ENCODE measurements at regions not wholly inside any gene's neighbourhood (a gene's known extent, or its start where the extent isn't known, plus 50 kb on each side); places are given as distances from the start of the nearest gene placed in this dataset.

GRCh38 chr12:87642245-87642644 is 387.0 kb downstream of the C12orf50 start:
- no peak overlapping the region for H3K4me3 ChIP-seq
- DNase-seq, result no peak
- no peaks in the 10 kb centered on the region for H3K9me3 ChIP-seq (replicated peaks in 1 of 3)
- H3K27me3 ChIP-seq, result no peaks in the 10 kb centered on the region
- no peaks in the 10 kb centered on the region for H3K4me1 ChIP-seq (replicated peaks in 1 of 2)
- H3K27ac ChIP-seq, result no peak overlapping the region
- WGBS, 4 donors, result 78 to 80% (median 80%) methylated on average over 2 of the region's 2 CpGs
- intact Hi-C loops (cut with DNase I), result no loop called here
- no peaks in the 10 kb centered on the region for H3K36me3 ChIP-seq (replicated peaks in 1 of 2)
- TF ChIP-seq POLR2A (IDR thresholded peaks at IDR 0.05), result no peak
- TF ChIP-seq, protein P1, sequence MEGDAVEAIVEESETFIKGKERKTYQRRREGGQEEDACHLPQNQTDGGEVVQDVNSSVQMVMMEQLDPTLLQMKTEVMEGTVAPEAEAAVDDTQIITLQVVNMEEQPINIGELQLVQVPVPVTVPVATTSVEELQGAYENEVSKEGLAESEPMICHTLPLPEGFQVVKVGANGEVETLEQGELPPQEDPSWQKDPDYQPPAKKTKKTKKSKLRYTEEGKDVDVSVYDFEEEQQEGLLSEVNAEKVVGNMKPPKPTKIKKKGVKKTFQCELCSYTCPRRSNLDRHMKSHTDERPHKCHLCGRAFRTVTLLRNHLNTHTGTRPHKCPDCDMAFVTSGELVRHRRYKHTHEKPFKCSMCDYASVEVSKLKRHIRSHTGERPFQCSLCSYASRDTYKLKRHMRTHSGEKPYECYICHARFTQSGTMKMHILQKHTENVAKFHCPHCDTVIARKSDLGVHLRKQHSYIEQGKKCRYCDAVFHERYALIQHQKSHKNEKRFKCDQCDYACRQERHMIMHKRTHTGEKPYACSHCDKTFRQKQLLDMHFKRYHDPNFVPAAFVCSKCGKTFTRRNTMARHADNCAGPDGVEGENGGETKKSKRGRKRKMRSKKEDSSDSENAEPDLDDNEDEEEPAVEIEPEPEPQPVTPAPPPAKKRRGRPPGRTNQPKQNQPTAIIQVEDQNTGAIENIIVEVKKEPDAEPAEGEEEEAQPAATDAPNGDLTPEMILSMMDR (IDR thresholded peaks at IDR 0.05), result no peak

DNA sequence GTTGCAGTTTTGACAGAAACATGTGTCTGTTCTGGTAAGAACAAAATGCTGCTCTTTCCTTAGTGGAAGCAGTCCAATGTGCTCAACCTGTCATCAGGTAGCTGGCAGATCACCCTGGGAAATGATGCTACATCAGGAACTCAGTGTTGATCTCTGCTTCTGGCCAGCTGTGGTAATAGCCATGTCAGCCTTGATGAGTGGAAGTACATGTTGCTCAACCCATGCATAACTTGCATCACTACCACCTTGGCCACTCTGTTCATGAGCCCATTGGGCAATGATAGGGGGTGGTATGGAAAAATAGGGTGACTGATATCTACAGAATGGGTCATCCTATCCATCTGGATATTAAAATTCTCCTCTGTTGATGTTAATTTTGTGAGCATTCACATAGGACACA is 411.0 kb downstream of the C12orf50 start:
- Histone ChIP-seq H3K9me3 (replicated peaks in 1 of 3) (no peaks in the 10 kb centered on the region), H3K36me3 (replicated peaks in 1 of 2) (no peaks in the 10 kb centered on the region), H3K4me3 (no peak overlapping the region), H3K4me1 (replicated peaks in 1 of 2) (no peaks in the 10 kb centered on the region), H3K27me3 (no peaks in the 10 kb centered on the region), H3K27ac (no peak overlapping the region)
- TF ChIP-seq, protein P1 (IDR thresholded peaks at IDR 0.05), result no peak
- no peak for TF ChIP-seq POLR2A (IDR thresholded peaks at IDR 0.05)
- intact Hi-C loops (cut with DNase I), result no loop called here
- no peak for DNase-seq

DNA sequence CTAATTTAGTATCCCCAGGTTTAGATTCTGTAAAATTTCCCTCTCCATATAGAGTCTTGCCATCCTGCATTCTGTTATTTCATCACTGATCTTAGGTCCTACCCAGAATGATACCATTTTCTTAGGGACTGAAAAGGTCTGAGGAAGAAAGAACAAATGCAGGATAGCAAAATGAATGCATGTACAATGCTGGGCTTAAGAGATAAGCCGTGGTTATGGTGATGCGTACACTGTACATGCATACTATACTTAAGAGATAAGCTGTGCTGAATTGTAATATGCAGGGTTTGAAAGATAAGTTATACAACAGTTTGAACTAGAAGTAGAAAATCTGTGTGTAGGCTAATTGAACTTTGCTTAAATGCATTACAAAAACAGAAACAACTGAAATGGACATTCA is 416.2 kb downstream of the C12orf50 start:
- intact Hi-C loops (cut with DNase I), result no loop called here

GRCh38 chr12:87608321-87608720 is 420.9 kb downstream of the C12orf50 start:
- intact Hi-C loops (cut with DNase I), result no loop called here
- no peak for TF ChIP-seq POLR2A (IDR thresholded peaks at IDR 0.05)
- TF ChIP-seq, protein P1 (IDR thresholded peaks at IDR 0.05), result no peak

More for the DNA sequence above, 416.2 kb downstream of the C12orf50 start:
- H3K4me1 ChIP-seq (replicated peaks in 1 of 2), result no peaks in the 10 kb centered on the region
- H3K36me3 ChIP-seq (replicated peaks in 1 of 2), result no peaks in the 10 kb centered on the region
- H3K9me3 ChIP-seq (replicated peaks in 1 of 3), result no peaks in the 10 kb centered on the region
- TF ChIP-seq, protein P1 (IDR thresholded peaks at IDR 0.05), result no peak
- TF ChIP-seq POLR2A (IDR thresholded peaks at IDR 0.05), result no peak
- H3K4me3 ChIP-seq, result no peak overlapping the region
- 75 to 87% (median 79%) methylated on average over 2 of the region's 2 CpGs for WGBS, 4 donors
- no peak overlapping the region for H3K27ac ChIP-seq
- H3K27me3 ChIP-seq, result no peaks in the 10 kb centered on the region
- DNase-seq, result no peak

More at GRCh38 chr12:87608321-87608720, 420.9 kb downstream of the C12orf50 start:
- Histone ChIP-seq H3K4me1 (replicated peaks in 1 of 2) (no peaks in the 10 kb centered on the region), H3K9me3 (replicated peaks in 1 of 3) (no peaks in the 10 kb centered on the region), H3K27me3 (no peaks in the 10 kb centered on the region), H3K27ac (no peak overlapping the region), H3K4me3 (no peak overlapping the region), H3K36me3 (replicated peaks in 1 of 2) (no peaks in the 10 kb centered on the region)
- WGBS, 4 donors, result 72 to 88% (median 82%) methylated on average over 2 of the region's 2 CpGs
- DNase-seq, result no peak
